Retinal pigment epithelial cell (primary cell): ENCODE measurements at regions not wholly inside any gene's neighbourhood (a gene's known extent, or its start where the extent isn't known, plus 50 kb on each side); places are given as distances from the start of the nearest gene placed in this dataset.

Experiments
- DNase-seq: peaks from one replicate; pipeline ENCODE4 v3.0.0-alpha.2; 2010; ENCODE audit warnings: low read depth
- H3K4me3 ChIP-seq: 2 replicates; pipeline ENCODE4 v1.5.1; 2011; ENCODE audit warnings: mild to moderate bottlenecking, low read length, control low read depth, moderate library complexity
- TF ChIP-seq, protein P1 (sequence below): conservative IDR thresholded peaks from 2 replicates; pipeline ENCODE4 v1.5.1; 2011; ENCODE audit warnings: low read depth, low read length, control low read depth, inconsistent platforms

DNA sequence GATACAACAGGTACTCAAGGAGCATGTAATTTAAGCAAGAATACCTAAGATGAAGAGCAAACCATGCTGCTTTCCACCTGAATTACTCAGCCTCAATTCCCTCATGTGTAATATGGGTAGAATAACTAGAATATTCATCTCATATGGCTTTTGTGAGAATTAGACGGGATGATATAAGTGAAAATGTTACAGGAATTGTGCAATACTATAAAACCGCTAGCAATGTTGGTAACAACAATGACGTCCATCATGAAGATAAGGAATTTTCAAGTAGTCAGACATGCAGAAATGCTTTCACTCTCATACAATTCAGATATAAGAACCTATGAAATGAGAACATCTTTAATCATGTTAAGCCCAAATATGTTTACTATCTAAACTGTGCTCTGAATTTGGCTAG lies 2106.6 kb upstream of the CELF4 start:
- TF ChIP-seq, protein P1, sequence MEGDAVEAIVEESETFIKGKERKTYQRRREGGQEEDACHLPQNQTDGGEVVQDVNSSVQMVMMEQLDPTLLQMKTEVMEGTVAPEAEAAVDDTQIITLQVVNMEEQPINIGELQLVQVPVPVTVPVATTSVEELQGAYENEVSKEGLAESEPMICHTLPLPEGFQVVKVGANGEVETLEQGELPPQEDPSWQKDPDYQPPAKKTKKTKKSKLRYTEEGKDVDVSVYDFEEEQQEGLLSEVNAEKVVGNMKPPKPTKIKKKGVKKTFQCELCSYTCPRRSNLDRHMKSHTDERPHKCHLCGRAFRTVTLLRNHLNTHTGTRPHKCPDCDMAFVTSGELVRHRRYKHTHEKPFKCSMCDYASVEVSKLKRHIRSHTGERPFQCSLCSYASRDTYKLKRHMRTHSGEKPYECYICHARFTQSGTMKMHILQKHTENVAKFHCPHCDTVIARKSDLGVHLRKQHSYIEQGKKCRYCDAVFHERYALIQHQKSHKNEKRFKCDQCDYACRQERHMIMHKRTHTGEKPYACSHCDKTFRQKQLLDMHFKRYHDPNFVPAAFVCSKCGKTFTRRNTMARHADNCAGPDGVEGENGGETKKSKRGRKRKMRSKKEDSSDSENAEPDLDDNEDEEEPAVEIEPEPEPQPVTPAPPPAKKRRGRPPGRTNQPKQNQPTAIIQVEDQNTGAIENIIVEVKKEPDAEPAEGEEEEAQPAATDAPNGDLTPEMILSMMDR = no peak
- no peak for DNase-seq
- H3K4me3 ChIP-seq = no peak overlapping the region

DNA sequence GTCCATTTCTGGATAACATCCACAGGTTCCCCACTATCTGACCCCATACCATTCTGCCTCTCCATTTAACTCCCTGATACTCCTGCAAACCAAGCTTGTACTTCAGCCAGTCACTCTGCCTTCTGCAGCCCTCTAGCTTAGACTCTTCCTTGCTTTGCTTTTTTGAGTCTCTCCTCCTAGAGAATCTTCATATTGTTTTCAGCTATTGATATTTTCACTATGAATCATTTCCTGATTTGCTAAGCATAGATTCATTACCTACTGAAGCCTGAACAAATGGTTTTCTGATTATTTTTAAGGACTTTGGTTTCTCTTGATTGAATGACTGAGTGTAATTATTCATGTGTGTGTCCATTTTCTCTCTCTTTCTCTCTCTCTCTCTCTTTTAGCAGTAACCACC lies 2102.3 kb upstream of the CELF4 start:
- H3K4me3 ChIP-seq = no peak overlapping the region
- no peak for DNase-seq
- TF ChIP-seq, protein P1 = no peak

DNA sequence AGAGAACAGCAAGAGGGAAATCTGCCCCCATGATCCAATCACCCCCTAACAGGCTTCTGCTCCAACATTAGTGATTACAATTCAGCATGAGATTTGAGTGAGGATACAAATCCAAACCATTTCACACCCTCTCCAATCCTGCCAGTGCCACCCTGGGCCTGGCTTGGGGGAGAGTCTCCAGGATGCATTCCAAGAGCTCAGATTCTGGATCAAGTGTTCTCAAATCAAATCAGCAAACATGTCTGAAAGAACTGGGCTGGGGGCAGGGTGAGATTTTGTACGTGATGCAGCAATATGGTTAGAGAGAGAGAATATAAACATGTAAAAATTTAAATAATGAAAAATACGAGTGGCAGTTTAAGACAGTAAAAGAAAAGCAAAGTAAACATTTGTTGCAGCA lies 2100.9 kb upstream of the CELF4 start:
- TF ChIP-seq, protein P1 = no peak
- H3K4me3 ChIP-seq = no peak overlapping the region
- DNase-seq = no peak

DNA sequence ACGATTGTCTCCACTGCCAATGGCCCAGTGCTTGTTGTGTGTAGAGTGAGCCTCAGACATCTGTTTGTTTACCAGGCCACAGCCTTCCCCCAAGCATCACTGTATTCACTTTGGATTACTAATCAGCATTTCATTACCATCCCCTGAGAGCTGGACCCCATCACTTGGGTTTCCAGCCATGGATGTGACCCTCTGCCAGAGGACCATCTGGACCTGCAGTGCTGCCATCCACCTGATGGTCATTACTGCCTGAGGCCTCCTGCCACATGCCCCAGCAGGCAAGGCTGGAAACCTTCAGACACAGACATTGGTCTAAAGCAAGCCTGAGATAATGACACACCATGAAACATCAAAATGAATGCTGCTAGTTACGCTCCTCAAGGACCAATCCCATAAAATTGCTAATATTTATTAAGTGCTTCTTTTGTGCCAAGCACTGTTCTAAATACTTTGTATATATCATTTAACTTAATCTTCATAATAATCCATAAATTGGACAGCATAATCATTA lies 2096.3 kb upstream of the CELF4 start:
- TF ChIP-seq, protein P1 = no peak
- no peak overlapping the region for H3K4me3 ChIP-seq
- no peak for DNase-seq

DNA sequence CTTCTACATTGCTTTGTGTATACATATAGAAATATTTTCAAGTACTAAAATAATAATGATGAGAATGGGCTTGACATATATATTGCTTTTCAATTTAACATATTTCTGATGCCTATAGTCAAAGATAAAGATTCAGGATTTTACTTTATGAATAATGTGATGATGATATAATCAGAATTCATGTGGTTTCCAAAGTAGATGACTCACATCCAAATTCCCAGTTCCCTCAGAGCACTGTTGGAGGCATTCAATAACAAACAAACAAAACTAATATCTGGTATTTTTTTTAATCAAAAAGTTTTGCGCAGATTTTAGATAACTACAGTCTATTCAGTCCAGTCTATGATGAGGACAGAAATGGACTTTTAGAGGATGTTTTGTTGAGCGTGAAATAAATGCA lies 2094.5 kb upstream of the CELF4 start:
- DNase-seq = no peak
- TF ChIP-seq, protein P1 = no peak
- no peak overlapping the region for H3K4me3 ChIP-seq

DNA sequence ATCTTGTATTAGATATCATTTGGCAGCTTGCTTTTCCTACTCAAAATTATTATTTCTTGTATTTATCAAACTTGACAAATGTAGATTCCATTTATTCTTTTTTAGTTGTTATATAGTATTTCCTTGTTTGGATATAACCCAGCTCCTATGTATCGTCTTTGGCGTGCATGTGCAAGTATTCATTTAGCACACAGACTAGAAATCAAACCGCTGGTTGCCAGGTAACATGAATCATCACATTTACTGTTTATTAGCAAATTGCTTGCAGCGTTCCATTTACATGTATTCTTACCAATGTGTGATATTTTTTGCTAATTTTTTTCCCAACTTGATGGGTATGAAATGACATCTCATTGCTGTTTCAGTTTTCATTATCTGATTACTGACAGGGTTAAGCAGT lies 2089.7 kb upstream of the CELF4 start:
- TF ChIP-seq, protein P1 = no peak
- no peak overlapping the region for H3K4me3 ChIP-seq
- no peak for DNase-seq

DNA sequence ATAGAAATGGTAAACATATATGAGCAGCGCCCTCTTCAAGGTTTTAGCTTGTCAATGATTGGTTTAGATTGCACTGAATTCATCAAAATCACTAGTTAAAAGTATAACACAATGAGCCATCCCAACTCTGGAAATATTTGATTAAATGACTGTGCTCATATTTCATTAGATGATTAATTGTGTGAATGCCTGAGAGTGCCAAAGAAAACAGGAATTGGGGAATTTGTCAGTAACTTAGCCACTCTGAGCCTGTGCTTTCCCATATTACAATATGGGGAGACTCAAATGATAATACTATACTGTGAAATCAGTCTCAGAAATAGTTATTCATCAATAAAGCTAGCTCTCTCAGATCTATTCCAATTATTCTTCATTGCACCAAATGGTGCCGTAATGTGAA lies 2087.6 kb upstream of the CELF4 start:
- no peak overlapping the region for H3K4me3 ChIP-seq
- no peak for DNase-seq
- TF ChIP-seq, protein P1 = no peak
